ENCODE measurements at regions not wholly inside any gene's neighbourhood (a gene's known extent, or its start where the extent isn't known, plus 50 kb on each side); places are given as distances from the start of the nearest gene placed in this dataset.

DNA sequence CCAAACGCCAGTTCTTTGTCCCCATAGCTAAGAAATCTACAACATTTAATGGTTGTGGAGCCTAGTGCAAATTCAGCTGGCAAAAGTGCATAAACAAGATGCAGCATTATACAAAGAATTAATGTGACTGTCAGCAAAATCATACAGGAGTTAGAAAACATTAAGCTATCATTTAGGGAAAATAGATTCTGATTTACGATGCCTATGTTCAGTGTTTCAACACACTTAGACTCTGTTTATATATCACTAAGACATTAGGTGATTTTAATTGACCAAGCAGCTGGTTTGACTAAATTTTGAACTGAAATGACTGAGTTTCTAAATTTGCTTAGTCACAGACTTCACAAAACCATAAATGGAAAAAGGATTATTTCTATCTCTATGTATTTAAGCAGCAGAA is 1076.8 kb downstream of the TBL1XR1 start:
- Histone ChIP-seq H2AFZ (ENCODE audit: low read depth, low read length) (no peak overlapping the region), H3K27ac (ENCODE audit: low read depth, low read length) (no peak overlapping the region), H4K20me1 (ENCODE audit: insufficient read depth, low read length) (no peaks in the 10 kb centered on the region), H3K4me2 (ENCODE audit: low read length) (no peak overlapping the region), H3K9ac (ENCODE audit: low read length) (no peak overlapping the region), H3K36me3 (ENCODE audit: insufficient read depth, low read length) (no peaks in the 10 kb centered on the region), H3K9me3 (ENCODE audit: insufficient read depth, low read depth, low read length) (no peaks in the 10 kb centered on the region), H3K4me1 (ENCODE audit: insufficient read depth, low read length) (no peaks in the 10 kb centered on the region), H3K79me2 (ENCODE audit: insufficient read depth, low read length) (no peaks in the 10 kb centered on the region), H3K4me3 (ENCODE audit: insufficient read depth, low read depth, low read length) (no peak overlapping the region), H3K27me3 (ENCODE audit: insufficient read depth, low read length) (no peaks in the 10 kb centered on the region)
- FAIRE-seq (no peak), DNase-seq (ENCODE audit: low read depth) (no peak)
- Mint-ChIP-seq H3K36me3 (ENCODE audit: low read depth, unreplicated experiment) (no peaks in the 10 kb centered on the region), H3K4me1 (ENCODE audit: low read depth, unreplicated experiment) (no peaks in the 10 kb centered on the region), H3K9me3 (ENCODE audit: unreplicated experiment) (peaks cover 2% of the 10 kb centered on the region), H3K4me3 (ENCODE audit: unreplicated experiment) (no peak overlapping the region), H3K27ac (ENCODE audit: unreplicated experiment) (no peak overlapping the region), H3K27me3 (ENCODE audit: low read depth, unreplicated experiment) (no peaks in the 10 kb centered on the region)
- TF ChIP-seq EZH2 (IDR thresholded peaks at IDR 0.05; ENCODE audit: insufficient read depth, low read length) (no peak), CTCF (IDR thresholded peaks at IDR 0.05; ENCODE audit: insufficient read depth, low read depth, low read length) (no peak)

- no peak for FAIRE-seq
- no peak overlapping the region for H3K4me2 ChIP-seq (ENCODE audit: low read length)
- Mint-ChIP-seq H3K27me3 (ENCODE audit: low read depth, unreplicated experiment) (no peaks in the 10 kb centered on the region), H3K36me3 (ENCODE audit: low read depth, unreplicated experiment) (no peaks in the 10 kb centered on the region), H3K27ac (ENCODE audit: unreplicated experiment) (no peak overlapping the region), H3K4me1 (ENCODE audit: low read depth, unreplicated experiment) (no peaks in the 10 kb centered on the region), H3K4me3 (ENCODE audit: unreplicated experiment) (no peak overlapping the region), H3K9me3 (ENCODE audit: unreplicated experiment) (peaks cover 2% of the 10 kb centered on the region)
- no peak overlapping the region for H3K27ac ChIP-seq (ENCODE audit: low read depth, low read length)
- no peaks in the 10 kb centered on the region for H3K4me1 ChIP-seq (ENCODE audit: insufficient read depth, low read length)
- no peak overlapping the region for H2AFZ ChIP-seq (ENCODE audit: low read depth, low read length)
- no peaks in the 10 kb centered on the region for H3K79me2 ChIP-seq (ENCODE audit: insufficient read depth, low read length)
- no peak overlapping the region for H3K9ac ChIP-seq (ENCODE audit: low read length)
- no peaks in the 10 kb centered on the region for H3K27me3 ChIP-seq (ENCODE audit: insufficient read depth, low read length)
- H3K4me3 ChIP-seq (ENCODE audit: insufficient read depth, low read depth, low read length) = no peak overlapping the region
- H4K20me1 ChIP-seq (ENCODE audit: insufficient read depth, low read length) = no peaks in the 10 kb centered on the region
- H3K36me3 ChIP-seq (ENCODE audit: insufficient read depth, low read length) = no peaks in the 10 kb centered on the region
- DNase-seq (ENCODE audit: low read depth) = no peak
- TF ChIP-seq EZH2 (IDR thresholded peaks at IDR 0.05; ENCODE audit: insufficient read depth, low read length) (no peak), CTCF (IDR thresholded peaks at IDR 0.05; ENCODE audit: insufficient read depth, low read depth, low read length) (no peak)
- H3K9me3 ChIP-seq (ENCODE audit: insufficient read depth, low read depth, low read length) = no peaks in the 10 kb centered on the region
These were observed 1077.5 kb downstream of the TBL1XR1 start for GRCh38 chr3:176119826-176120225.

GRCh38 chr3:176106380-176106779 is 1090.9 kb downstream of the TBL1XR1 start:
- no peak overlapping the region for H3K4me3 ChIP-seq (ENCODE audit: insufficient read depth, low read depth, low read length)
- Mint-ChIP-seq H3K4me1 (ENCODE audit: low read depth, unreplicated experiment) (no peaks in the 10 kb centered on the region), H3K27me3 (ENCODE audit: low read depth, unreplicated experiment) (no peaks in the 10 kb centered on the region), H3K36me3 (ENCODE audit: low read depth, unreplicated experiment) (no peaks in the 10 kb centered on the region), H3K27ac (ENCODE audit: unreplicated experiment) (no peak overlapping the region), H3K9me3 (ENCODE audit: unreplicated experiment) (no peaks in the 10 kb centered on the region), H3K4me3 (ENCODE audit: unreplicated experiment) (no peak overlapping the region)
- no peaks in the 10 kb centered on the region for H3K79me2 ChIP-seq (ENCODE audit: insufficient read depth, low read length)
- no peak for DNase-seq (ENCODE audit: low read depth)
- H3K27ac ChIP-seq (ENCODE audit: low read depth, low read length) = no peak overlapping the region
- FAIRE-seq = no peak
- H3K9me3 ChIP-seq (ENCODE audit: insufficient read depth, low read depth, low read length) = no peaks in the 10 kb centered on the region
- no peaks in the 10 kb centered on the region for H4K20me1 ChIP-seq (ENCODE audit: insufficient read depth, low read length)
- no peak overlapping the region for H2AFZ ChIP-seq (ENCODE audit: low read depth, low read length)
- TF ChIP-seq EZH2 (IDR thresholded peaks at IDR 0.05; ENCODE audit: insufficient read depth, low read length) (no peak), CTCF (IDR thresholded peaks at IDR 0.05; ENCODE audit: insufficient read depth, low read depth, low read length) (no peak)
- H3K4me2 ChIP-seq (ENCODE audit: low read length) = no peak overlapping the region
- no peaks in the 10 kb centered on the region for H3K27me3 ChIP-seq (ENCODE audit: insufficient read depth, low read length)
- no peaks in the 10 kb centered on the region for H3K36me3 ChIP-seq (ENCODE audit: insufficient read depth, low read length)
- no peak overlapping the region for H3K9ac ChIP-seq (ENCODE audit: low read length)
- H3K4me1 ChIP-seq (ENCODE audit: insufficient read depth, low read length) = no peaks in the 10 kb centered on the region

All from astrocyte (in vitro differentiated cells and primary cell).